ENCODE measurements at regions not wholly inside any gene's neighbourhood (a gene's known extent, or its start where the extent isn't known, plus 50 kb on each side); places are given as distances from the start of the nearest gene placed in this dataset.

- no peak for DNase-seq
Observed at GRCh38 chr10:110416776-110417711, 80.7 kb upstream of the DUSP5 start.

- no peak for DNase-seq
Observed at GRCh38 chr10:110418218-110418617, 79.5 kb upstream of the DUSP5 start.

GRCh38 chr10:110419265-110419664 lies 78.4 kb upstream of the DUSP5 start:
- DNase-seq = no peak

- DNase-seq = no peak
Observed at GRCh38 chr10:110420401-110421193, 77.1 kb upstream of the DUSP5 start.

- no peak for DNase-seq
Observed at GRCh38 chr10:110421512-110422138, 76.1 kb upstream of the DUSP5 start.

GRCh38 chr10:110422548-110422947 lies 75.2 kb upstream of the DUSP5 start:
- DNase-seq = no peak

GRCh38 chr10:110423650-110424049 lies 74.1 kb upstream of the DUSP5 start:
- DNase-seq = no peak

GRCh38 chr10:110425684-110426293 lies 71.9 kb upstream of the DUSP5 start:
- no peak for DNase-seq

- no peak for DNase-seq
Observed at GRCh38 chr10:110426294-110427181, 71.2 kb upstream of the DUSP5 start.

GRCh38 chr10:110429301-110429700 lies 68.4 kb upstream of the DUSP5 start:
- DNase-seq = no peak

- DNase-seq = no peak
Observed at GRCh38 chr10:110430340-110431273, 67.1 kb upstream of the DUSP5 start.

- DNase-seq = no peak
Observed at GRCh38 chr10:110431659-110432058, 66.0 kb upstream of the DUSP5 start.

- no peak for DNase-seq
Observed at GRCh38 chr10:110432084-110432483, 65.6 kb upstream of the DUSP5 start.

- DNase-seq = no peak
Observed at GRCh38 chr10:110432814-110433565, 64.7 kb upstream of the DUSP5 start.

- DNase-seq = no peak
Observed at GRCh38 chr10:110433740-110434139, 64.0 kb upstream of the DUSP5 start.

- no peak for DNase-seq
Observed at GRCh38 chr10:110434489-110435096, 63.1 kb upstream of the DUSP5 start.

- no peak for DNase-seq
Observed at GRCh38 chr10:110436554-110437350, 61.0 kb upstream of the DUSP5 start.

GRCh38 chr10:110437351-110437605 lies 60.4 kb upstream of the DUSP5 start:
- no peak for DNase-seq

- no peak for DNase-seq
Observed at GRCh38 chr10:110437761-110438341, 59.9 kb upstream of the DUSP5 start.

All from cerebellar nuclear complex (tissue), 1 donor.